ENCODE measurements at regions not wholly inside any gene's neighbourhood (a gene's known extent, or its start where the extent isn't known, plus 50 kb on each side); places are given as distances from the start of the nearest gene placed in this dataset.

DNA sequence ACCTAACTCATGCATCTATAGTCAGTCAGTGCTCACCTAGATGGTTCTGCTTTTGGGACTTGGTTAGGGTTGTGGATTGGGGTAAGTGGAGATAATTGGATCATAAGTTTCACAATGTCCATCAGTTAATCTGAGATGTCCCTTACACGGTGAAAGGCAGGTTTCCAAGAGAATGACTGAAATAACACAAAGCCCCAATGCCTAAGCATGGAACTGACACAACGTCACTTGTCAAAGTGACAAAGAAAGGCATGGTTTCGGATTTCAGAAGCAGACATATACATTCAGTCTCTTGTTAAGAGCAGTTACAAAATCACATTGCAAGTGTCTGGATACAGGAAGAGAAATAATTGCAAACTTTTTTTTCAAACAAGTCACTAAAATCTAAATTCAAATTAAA lies 1456.9 kb downstream of the TECRL start:
- TF ChIP-seq, protein P1, sequence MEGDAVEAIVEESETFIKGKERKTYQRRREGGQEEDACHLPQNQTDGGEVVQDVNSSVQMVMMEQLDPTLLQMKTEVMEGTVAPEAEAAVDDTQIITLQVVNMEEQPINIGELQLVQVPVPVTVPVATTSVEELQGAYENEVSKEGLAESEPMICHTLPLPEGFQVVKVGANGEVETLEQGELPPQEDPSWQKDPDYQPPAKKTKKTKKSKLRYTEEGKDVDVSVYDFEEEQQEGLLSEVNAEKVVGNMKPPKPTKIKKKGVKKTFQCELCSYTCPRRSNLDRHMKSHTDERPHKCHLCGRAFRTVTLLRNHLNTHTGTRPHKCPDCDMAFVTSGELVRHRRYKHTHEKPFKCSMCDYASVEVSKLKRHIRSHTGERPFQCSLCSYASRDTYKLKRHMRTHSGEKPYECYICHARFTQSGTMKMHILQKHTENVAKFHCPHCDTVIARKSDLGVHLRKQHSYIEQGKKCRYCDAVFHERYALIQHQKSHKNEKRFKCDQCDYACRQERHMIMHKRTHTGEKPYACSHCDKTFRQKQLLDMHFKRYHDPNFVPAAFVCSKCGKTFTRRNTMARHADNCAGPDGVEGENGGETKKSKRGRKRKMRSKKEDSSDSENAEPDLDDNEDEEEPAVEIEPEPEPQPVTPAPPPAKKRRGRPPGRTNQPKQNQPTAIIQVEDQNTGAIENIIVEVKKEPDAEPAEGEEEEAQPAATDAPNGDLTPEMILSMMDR (IDR thresholded peaks at IDR 0.05; ENCODE audit: low read depth, low read length, poor library complexity, severe bottlenecking) = no peak
- TF ChIP-seq EZH2phosphoT487 (IDR thresholded peaks at IDR 0.05; ENCODE audit: borderline replicate concordance, low read length) = no peak

All from DOHH2 (cell line).